Brain pericyte (primary cell): ENCODE measurements at regions not wholly inside any gene's neighbourhood (a gene's known extent, or its start where the extent isn't known, plus 50 kb on each side); places are given as distances from the start of the nearest gene placed in this dataset.
"Not testable (repeated sequence)": the region's sequence is repeated elsewhere in the genome, so short reads cannot be mapped to it uniquely, and the experiment has no call there.

ENCODE experiments used
- DNase-seq: peaks from one replicate; pipeline ENCODE4 v3.0.0-alpha.2; 2012; ENCODE audit warnings: low read depth, low spot score

DNA sequence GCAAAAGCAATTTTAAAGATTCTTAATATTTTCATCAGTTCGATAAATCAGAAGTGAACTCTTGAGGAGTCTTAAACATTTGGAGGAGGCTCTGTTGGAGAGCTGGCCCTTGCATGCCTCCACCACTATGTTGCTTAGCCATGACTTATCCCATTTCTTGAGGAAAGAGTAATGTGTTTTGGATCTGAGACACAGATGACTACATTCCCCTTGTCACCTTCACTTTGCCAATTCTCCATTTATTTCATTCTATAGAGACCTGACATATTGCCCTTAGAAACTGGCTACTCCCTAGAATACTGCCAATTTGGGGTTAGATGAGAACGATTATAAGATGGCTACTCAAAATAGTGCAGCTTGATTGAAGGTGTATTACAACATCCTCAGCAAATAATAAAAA is 157.4 kb upstream of the TMEM260 start:
- DNase-seq: no peak

DNA sequence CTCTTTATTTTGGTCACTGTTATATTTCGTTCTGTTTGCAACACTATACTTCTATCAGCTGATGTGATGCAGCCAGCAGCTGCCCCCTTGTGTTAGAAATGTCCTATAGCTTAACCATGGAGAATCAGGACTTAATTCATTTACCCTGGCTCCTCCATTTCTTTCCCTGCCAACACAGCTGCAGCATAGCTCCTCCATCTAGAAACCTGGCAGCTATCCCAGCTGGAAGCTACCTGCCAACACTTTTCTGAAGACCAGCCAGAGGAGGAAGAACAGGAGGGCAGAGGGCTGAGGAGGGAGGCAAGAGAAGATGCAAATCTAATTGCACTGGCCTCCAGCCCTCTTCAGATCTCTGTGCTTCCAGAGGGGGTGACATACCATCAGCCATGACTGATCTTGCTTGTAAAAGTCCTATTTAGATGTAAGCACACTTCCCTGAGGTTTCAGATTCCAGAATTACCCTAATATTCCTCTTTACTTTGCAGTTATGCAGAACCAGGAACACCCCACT is 156.8 kb upstream of the TMEM260 start:
- peak; percentile 31 for DNase-seq

DNA sequence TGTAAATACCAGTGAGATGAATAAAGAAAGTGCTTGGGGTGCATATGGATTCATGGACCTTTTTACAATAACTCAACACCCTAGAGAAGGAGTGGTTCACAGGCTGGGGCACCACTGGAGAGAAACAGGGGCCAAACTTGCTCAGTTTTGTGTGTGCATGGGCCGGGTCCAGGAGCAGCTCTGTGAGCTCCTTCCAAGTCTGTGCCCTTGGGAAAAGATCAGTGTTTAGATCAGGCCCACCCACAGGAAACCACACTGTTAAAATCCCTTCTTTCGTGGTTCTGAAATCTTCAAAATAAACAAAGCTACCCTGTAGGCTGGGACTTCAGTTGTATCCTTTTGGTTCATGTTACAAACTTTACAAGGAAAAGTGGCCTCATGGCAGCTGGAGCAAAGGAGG is 156.1 kb upstream of the TMEM260 start:
- peak; percentile 18 for DNase-seq

DNA sequence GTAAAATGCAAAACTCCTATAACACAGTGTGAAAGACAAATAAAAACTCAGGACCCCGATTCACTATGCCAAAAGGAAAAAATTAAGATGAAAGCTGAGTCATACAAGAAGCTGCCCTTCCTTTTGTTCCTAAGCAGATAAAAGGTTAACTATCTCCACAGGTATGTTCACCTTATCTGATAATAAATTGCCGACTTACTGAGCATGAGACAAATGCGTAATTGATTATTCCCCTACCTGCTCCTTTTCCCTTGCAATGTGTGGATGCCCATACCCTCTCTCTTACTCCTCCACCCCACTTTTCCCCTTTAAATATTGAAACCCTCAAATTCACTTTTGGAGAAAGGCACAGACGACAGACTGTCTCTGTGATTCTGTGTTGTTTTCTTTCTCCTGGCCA is 148.6 kb upstream of the TMEM260 start:
- DNase-seq: no peak

DNA sequence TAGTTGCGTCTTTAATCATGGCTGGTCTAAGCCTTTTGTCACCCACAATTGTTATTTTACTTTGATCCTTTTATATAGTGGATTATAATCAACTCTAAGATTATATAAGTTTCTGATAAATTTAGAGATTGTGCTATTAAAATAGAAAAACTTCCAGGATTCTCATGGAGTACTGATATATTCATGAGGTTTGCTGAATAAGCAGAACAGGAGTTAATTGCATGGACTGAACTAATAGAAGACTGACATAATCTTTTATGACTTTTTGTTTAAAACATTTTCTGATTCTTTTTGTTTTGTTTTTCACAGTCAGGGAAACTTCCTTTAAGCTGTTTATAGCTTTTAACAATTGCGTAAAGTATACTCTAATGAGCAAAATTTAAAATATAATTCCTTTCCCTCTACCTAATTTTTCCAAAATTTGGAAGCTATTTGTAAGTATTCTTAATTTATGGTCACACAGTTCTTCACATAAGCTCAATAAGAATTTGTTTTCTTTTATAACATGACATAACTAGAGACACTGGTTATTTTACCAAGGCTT is 129.9 kb upstream of the TMEM260 start:
- DNase-seq: no peak

DNA sequence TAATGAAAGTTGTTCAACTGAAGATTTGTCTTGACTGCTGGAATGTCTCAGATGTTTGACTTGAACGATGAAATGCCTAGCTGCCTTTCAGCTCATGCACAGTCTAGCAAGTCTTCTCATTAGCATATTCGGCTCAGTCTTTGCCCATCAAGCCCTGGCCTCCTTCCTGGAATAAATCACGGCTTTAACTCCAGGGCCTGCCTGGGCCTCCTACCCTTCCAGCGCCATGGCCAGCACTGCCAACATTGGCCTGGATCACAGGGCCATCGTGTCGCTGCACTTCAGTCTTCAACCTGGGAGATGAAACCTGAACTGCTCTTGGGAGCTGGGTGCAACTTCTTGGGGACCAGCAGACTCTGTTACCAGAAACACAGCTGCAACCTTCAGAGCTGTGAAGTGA is 126.7 kb upstream of the TMEM260 start:
- DNase-seq: no peak

DNA sequence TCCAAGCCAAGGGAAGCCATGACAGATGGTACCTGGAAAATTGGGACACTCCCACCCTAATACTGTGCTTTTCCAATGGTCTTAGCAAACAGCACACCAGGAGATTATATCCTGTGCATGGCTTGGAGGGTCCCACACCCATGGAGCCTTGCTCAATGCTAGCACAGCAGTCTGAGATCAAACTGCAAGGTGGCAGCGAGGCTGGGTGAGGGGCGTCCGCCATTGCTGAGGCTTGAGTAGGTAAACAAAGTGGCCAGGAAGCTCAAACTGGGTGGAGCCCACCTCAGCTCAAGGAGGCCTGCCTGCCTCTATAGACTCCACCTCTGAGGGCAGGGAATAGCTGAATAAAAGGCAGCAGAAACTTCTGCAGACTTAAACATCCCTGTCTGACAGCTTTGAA is 124.9 kb upstream of the TMEM260 start:
- DNase-seq: not testable (repeated sequence)

DNA sequence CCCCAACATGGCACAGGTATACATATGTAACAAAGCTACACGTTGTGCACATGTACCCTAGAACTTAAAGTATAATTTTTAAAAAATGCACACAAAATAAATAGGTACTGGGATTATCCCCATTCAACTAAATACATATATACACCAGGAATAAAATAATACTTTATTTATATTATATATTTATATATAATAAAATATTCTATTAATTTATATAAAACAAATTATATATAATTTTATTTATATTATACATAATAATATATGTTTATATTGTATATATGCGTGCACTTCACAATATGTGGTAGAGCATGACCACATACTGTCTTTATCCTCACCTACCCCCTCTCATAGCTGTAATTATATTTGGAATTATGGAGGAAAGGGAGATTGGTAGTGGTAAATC is 119.1 kb upstream of the TMEM260 start:
- no peak for DNase-seq

DNA sequence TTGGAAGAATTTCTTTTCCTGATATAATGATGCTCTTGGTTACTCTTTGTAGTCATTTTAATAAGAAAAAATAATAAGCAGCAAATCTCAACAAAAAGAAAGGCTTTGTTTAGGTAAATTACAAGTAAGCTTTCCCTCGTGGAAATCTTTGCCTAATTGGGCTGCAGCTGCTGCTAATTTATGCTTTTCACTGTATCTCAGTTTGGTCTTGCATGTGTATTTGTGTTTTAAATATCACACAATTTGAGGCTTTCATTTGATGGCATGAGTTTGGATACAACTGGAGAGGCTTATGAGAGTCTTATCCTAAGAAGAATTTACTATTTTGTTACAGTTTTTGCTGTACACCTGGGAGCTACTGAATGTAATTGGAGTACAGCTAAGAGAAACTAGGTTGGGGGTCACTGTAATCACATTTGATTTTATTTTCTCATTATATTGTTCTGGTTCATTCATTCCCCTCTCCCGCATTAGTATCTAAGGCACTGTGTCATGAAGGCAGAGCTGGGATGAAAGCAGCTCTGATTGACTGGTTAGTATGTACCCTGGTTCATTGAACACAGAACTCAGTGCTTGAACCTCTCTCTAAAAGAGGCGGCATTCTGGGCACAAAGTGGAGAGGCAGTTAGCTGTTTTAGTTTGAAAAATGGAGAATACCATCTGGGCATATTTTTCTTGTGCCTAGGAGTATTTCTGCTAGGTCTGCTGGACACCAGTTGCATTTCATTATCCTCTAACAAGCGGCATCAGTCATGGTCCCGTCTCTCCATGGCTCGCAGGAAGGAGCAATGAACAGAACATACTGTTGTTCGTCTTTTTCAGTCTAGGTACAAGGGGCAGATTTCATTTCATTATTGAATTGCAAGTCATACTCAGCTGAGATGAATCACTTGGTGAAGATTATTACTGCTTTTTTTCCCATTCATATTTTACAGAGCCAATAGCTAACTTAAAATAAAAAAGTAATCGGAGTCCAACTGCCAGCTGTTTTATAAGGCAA is 118.0 kb upstream of the TMEM260 start:
- DNase-seq: no peak

DNA sequence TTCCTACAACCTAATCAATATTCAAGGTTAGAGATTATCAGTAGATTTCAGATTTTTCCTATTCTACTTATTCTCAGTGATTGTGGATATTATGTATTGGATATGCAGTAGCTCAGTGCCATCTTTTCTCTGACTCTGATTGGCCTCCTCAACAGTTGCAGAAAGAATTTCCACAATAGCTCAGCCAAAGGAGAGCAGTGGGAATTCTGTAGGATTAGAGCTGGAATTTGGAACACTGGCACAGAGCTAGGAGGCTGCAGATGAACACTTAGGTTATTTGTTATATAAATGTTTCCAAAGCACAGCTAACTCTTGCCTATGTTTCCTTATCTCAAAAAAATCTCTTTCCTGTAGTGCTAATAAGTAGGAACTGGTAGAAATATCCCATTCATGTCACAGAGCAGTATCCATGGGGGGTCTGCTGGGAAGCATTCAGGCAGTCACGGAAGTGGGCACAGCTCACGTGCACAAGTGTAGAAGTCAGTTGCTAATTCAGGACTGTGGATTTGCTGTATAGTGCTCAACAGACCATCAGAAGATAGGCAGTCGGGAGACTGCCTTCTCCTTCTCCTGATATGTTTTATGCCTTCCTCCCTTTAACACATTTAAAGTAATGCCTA is 116.2 kb upstream of the TMEM260 start:
- no peak for DNase-seq

DNA sequence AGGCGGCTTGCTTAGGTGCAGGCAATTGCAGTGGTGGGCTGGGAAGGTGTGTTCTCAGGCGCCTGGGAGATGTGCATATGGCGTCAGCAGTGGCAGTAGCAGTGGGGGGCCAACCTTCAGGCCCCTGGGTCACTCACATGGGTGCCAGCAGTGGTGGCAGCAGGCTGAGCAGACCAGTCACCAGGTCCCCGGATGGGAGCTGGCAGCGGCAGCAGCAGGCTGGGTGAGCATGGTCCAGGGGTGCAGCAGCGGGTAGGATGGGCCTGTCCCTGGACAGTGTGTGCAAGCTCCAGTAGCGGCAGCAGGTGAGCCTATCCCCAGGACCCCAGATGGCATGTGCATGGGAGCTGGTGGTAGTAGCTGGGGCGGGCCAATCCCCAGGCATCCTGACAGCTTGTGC is 108.5 kb upstream of the TMEM260 start:
- DNase-seq: no peak

DNA sequence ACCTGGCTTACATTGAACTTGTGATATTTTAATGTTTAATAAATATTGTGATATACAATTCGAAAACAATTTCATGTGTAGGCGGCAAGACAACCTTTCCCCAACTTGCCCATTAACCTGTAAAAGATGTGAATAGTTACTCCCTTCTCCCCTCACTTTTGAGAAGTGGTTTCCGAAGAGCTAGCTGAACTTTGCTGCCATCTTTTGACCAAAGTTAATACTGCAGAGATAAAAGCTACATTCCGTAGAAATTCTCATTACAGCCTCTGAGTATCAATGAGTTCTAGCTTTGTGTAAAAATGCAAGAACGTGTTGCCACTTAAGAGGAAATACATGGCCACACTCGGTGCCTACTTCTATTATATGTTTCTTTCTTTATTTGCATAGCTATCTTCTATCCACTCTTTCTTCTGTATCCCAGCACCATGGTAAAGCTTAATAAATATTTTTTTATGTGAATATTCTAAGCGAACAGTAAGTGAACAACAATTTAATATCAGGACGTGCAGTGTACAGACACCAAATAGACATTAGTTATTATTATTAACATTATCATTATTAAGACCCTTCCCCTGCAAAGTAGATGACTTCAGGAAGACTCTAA is 105.1 kb upstream of the TMEM260 start:
- DNase-seq: no peak

DNA sequence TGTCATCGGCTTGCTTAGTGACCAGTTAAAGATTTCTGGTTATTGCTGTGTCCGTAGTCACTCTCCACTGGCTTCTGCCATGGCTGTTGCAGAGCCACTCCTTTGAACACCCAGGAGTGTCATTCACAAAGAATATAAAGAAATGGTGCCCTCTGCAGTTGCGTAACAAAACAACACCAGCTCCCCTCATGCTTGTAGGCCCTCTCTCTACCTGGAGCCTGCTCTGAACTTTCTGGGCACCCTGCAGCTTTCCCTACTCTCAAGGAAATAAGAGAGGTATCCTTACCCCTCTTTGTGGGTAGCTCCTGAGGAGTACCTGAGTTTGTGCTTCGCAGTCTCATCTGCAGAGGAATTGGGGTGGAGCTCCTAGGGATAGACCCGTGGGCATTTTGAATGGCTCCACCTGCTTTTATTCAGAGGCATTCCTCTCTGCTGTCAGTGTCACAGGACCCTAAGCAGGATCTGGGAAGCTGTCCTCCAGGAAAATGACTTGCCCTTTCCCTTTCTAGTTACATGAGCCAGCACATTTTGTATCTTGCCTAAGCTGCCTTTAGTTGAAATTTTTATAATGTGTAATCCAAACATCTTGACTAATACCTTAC is 97.2 kb upstream of the TMEM260 start:
- no peak for DNase-seq

DNA sequence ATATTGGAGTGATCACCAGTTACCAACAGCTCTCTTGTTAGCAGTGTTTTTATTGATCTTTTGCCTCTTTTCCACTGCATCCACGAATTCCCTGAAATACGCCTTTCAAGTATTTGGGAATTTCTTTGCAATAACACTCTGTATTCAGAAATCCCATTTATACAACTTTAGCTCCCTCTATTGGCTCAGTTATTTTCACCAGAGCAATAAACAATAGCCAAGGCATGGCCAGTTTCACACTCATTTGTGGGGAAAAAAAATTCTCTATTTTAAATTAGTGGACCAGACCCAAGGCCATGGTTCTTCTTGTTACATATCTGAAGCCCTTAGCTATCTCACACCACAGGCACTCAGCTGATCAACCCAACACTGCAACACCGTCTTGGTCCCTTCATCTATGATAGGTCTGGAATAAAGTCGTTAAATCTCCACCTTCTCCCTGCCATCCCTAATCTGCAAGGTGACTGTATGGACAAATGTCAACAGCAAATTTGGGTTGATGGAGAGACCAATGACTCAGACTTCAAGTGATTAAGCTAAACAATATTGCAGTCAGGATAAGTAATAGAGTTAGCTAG is 92.4 kb upstream of the TMEM260 start:
- no peak for DNase-seq

DNA sequence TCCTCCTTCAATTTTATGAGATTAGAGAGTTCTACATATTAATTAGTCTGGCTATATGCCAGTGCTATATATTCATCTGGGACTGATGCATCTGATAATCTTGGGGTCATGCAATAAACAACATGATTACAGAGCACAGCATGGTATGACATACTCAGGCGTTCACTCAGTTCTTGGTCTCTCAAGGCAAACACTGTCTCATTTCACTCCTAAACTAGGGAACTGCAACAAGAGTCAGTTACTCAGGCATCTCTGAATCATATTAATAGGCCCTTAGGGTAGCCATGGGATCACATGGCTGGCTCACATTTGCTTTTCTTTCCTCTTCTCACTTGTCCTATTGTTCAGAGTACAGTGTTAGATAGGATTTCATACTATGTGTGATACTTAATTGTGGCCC is 91.8 kb upstream of the TMEM260 start:
- DNase-seq: no peak

DNA sequence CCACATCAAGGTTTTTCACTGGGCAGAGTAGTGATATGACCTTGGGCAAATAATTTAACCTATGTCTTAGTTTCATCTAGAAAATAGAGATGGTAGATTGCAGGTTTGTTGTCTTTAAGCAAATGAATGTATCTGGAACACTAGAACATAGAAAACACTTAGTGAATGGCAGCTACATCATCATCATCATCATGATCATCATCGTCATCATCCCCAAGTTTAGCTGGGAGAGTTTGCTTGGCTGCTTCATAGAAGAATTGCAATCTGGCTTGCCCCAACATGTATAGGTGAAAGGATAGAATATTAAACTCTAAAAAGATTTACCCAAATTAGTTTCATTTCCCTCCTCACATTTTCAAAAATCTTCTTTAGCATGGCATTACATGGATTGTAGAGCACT is 91.3 kb upstream of the TMEM260 start:
- no peak for DNase-seq

DNA sequence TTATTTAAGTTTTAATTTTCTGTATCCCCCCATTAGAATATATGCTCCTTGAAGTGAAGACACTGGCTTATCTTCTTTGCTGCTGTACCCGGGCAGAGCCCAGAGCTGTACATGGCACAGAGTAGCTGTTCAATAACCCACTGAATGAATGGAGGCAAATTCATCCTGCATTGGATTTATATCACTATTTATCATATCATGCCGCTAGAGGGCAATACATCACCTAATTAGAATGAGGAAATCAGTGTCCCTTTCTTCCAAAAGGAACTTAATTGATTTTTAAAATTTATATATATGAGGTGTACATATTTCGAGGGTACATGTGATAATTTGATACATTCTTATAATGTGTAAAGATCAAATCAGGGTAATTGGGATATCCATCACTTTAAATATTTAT is 89.2 kb upstream of the TMEM260 start:
- no peak for DNase-seq

DNA sequence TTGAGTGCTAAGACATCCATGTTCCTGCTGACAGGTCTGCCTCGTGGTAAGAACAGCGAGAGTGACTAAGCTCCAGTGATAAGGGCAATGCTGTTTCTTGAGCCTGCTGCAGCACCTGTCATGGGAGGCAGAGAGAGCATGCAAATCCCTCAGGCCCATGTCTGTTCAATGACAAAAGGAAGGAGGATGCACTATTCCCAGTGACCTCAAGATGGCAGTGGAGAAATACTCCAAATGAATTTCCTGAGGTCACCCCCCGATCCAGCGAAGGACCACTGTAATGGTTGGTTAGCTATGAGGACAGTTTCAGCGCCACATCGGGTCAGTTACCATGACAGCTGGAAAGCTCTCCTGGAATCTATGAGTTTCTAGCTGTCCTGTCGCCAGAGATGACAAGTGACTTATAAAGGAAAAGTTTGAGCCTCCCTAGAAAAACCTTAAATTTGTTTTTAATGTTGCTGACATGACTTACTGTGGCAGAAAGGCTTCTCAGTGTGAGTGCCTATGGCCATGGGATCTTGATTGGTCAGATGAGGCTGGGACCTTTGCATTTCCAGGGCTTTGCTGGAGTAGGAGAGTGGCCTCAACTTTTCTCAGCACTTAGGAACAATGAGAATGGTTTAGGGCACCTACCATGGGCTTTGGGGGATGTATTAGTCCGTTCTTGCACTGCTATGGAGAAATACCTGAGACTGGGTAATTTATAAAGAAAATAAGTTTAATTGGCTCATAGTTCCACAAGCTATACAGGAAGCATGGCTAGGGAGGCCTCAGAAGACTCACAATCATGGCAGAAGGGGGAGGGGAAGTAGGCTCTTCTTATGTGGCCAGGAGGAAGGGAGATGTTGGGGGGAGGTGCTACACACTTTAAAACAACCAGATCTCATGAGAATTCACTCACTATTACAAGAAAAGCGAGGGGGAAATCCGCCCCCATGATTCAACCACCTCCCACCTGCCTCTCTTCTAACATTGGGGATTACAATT is 88.0 kb upstream of the TMEM260 start:
- DNase-seq: no peak

DNA sequence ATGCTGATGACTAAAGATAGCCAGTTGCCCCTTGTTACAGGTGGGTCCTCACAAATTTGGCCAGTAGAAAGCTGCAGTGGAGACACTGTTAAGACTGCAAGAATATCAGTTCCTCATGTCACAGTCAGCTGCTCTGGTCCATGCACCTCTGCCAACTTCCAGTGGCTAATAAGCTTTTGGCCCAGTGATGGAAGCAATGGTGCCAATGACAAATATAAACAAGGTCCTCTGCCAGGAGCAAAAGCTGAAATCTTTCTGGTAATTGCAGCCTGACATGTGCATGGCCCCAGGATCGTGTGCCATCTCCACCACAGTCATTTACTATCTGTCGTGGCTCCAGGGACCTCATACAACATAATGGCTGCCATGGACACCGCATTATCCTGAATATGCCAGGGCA is 85.4 kb upstream of the TMEM260 start:
- DNase-seq: no peak

DNA sequence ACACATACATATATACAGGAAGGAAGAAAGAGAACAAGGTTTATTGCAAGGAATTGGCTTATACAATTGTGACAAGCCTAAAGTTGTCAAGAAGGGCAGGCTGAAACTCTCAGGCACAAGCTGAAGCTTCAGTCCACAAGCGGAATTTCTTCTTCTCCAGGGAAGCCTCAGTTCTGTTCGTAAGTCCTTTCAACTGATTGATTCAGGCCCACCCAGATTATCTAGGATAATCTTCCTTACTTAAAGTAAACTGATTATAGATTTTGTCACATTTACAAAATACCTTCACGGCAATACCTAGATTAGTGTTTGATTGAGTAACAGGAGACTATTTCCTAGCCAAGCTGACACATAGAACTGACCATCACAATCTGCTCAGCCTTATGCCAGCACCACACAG is 81.5 kb upstream of the TMEM260 start:
- DNase-seq: no peak
